SK-N-MC (cell line): ENCODE measurements at regions not wholly inside any gene's neighbourhood (a gene's known extent, or its start where the extent isn't known, plus 50 kb on each side); places are given as distances from the start of the nearest gene placed in this dataset.

Experiments
- DNase-seq: peaks from one replicate; pipeline ENCODE4 v3.0.0-alpha.2; 2011; ENCODE audit warnings: low read depth, low spot score
- H3K27ac ChIP-seq: fragments of 200-600 bp; sonication (generic); 2 replicates; pipeline ENCODE4 v1.5.1; 2016; ENCODE audit warnings: mixed run types
- H3K36me3 ChIP-seq: fragments of 200-600 bp; sonication (generic); 2 replicates; pipeline ENCODE4 v1.6.1; 2017; ENCODE audit warnings: antibody characterized with exemption, low read length, mixed read lengths; ENCODE audit not compliant: insufficient read depth
- H3K4me3 ChIP-seq: fragments of 200-600 bp; sonication (generic); 2 replicates; pipeline ENCODE4 v1.5.1; 2016
- H3K9ac ChIP-seq: fragments of 200-600 bp; sonication (generic); 2 replicates; pipeline ENCODE4 v1.8.0; 2017; ENCODE audit warnings: mixed run types, mixed read lengths; ENCODE audit not compliant: insufficient read length
- H3K9me3 ChIP-seq: fragments of 200-600 bp; sonication (generic); 2 replicates; pipeline ENCODE4 v1.6.1; 2017; ENCODE audit warnings: low read depth, mild to moderate bottlenecking, antibody characterized with exemption, low read length, moderate library complexity, mixed read lengths
- EZH2 ChIP-seq: fragments of 200-600 bp; sonication (generic); IDR thresholded peaks from one replicate; pipeline ENCODE4 v1.6.1; 2017; ENCODE audit warnings: antibody characterized with exemption
- FOXP2 ChIP-seq: optimal IDR thresholded peaks from 2 replicates; pipeline ENCODE3; 2011; ENCODE audit warnings: mild to moderate bottlenecking, moderate library complexity; ENCODE audit not compliant: insufficient read depth; ENCODE audit errors: extremely low read length, control extremely low read depth
- POLR2AphosphoS5 ChIP-seq: IDR thresholded peaks from 2 replicates; pipeline ENCODE4 v1.6.1; 2012; ENCODE audit warnings: mild to moderate bottlenecking, low read depth, low read length, borderline replicate concordance

DNA sequence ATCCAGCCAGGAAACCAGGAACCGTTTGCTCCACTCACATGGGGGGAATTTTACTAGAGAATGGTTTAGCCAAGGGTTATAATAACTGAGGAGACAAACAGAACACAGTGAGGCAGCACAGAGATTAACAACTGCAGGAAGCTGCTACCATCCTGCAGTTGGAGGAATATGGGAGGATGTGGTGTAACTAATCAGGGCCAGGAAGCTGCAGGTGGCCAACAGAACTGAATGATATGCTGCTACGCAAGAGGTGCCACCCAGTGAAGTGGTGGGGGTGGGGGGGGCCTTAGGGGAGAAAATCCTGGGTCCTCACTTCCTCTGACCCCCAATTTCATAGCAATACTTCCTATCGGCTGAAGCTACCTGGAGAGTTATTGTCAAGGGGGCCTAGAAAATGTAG is 306.4 kb upstream of the STT3B start:
- no peaks in the 10 kb centered on the region for H3K9me3 ChIP-seq
- H3K4me3 ChIP-seq = no peak overlapping the region
- no peak overlapping the region for H3K27ac ChIP-seq
- TF ChIP-seq POLR2AphosphoS5 (no peak), EZH2 (no peak), FOXP2 (no peak)
- H3K9ac ChIP-seq = no peak overlapping the region
- no peak for DNase-seq
- no peaks in the 10 kb centered on the region for H3K36me3 ChIP-seq

DNA sequence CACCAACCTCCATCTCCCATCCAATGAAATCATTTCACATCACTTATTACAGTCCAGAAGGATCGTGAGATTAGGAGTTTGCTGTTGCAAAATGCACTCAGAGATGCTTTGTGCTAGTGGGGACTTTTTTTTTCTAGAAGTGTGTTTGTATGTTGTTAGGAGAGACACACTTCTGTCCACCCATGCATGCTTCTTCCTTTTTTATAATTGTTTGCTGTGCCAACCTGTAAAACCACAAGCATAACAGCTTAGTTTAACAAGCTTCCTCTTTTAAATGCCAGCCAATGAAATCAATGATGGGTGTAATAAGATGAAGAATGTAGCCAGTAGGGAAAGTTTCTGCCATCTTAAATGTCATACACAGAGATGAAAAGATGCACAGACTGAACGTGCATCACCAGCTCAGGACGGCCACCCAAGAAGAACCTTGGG is 305.6 kb upstream of the STT3B start:
- no peak overlapping the region for H3K9ac ChIP-seq
- H3K9me3 ChIP-seq = no peaks in the 10 kb centered on the region
- no peak overlapping the region for H3K4me3 ChIP-seq
- DNase-seq = no peak
- no peaks in the 10 kb centered on the region for H3K36me3 ChIP-seq
- TF ChIP-seq FOXP2 (no peak), POLR2AphosphoS5 (no peak), EZH2 (no peak)
- no peak overlapping the region for H3K27ac ChIP-seq

DNA sequence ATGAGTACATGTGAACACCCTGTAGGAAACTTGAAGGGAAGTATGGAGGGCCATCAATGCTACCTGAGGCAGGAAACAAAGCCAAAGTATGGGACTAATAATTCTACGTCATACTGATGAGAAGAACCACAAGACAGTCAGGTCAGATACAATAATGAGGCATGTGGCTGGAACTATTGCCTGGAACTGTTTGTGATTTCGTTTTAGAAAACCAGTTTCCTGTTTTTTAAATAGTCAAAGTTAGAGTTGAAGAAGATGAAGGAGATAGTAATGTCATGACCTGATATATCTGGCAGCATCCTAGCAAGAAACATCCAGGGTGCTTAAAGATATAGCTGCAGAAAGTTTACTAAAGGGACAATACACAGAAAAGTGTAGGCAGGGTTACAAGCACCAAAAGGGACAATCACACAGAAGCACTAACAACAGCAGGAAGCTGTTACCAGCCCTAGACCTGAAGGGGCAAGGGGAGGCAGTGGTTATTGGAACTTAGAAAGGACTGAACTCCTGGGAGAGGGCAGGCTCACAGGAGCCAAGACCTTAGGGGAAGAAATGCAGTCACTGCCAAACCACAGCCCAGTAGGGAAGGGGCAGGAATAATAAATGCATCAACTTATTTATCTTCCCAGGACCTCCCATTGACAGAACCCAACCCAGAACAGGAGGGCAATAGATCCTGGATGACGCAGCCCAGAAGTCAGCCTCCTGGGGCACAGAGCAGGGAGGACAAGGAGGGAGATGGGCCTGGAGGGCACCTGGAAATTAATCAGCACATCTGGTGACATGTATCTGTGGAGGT is 302.1 kb upstream of the STT3B start:
- H3K9me3 ChIP-seq = no peaks in the 10 kb centered on the region
- DNase-seq = no peak
- no peak overlapping the region for H3K9ac ChIP-seq
- no peaks in the 10 kb centered on the region for H3K36me3 ChIP-seq
- TF ChIP-seq EZH2 = no peak
- TF ChIP-seq FOXP2 = no peak
- TF ChIP-seq POLR2AphosphoS5 = no peak
- no peak overlapping the region for H3K4me3 ChIP-seq
- H3K27ac ChIP-seq = no peak overlapping the region

DNA sequence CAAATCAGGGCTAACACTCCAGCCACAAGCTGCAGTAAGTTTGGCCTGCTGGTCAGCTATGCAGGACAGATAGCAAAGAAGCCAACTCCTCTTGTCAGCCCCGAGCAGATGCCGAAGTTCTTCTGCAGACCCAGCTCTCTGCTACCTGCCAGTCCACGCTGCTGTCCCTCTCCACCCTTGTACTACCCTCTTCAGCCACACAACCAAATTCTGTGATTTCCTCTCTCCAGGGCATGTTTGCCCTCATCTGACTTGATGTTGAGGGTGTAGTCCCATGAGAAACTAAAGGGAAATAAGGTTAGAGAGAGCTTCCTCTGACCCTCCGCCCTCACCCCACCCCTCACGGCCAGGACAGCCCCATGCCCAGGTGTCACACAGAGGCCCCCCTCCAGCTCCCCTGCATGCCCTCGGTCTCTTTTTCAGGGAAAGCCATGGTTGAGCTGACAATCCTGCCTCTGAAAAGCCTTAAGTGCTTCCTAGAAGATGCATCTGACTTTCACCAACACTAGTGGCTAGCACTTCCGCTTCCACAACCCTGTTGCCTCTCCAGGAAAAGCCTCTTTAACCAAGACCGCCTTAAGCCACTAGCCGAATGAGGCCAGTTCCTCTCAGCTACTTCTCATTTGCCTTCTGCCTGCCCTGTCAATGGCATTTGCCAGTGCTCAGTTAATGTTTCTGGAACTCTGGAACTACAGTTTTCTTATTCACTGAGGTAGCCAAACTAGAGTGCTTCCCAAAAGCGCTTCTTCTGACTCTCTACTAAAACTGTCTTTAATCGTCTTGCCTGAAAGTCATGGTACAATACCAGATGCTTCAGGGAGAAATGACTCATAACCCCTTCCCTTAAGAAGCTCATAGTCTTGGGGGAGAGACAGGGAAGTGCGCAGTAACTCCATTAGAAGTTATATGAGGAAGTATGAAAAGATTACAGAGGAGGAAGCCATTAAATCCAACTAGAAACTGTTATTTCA is 300.4 kb upstream of the STT3B start:
- Histone ChIP-seq H3K9me3 (no peaks in the 10 kb centered on the region), H3K27ac (no peak overlapping the region), H3K36me3 (no peaks in the 10 kb centered on the region), H3K4me3 (no peak overlapping the region), H3K9ac (no peak overlapping the region)
- TF ChIP-seq EZH2 = no peak
- TF ChIP-seq FOXP2 = no peak
- TF ChIP-seq POLR2AphosphoS5 = no peak
- no peak for DNase-seq

DNA sequence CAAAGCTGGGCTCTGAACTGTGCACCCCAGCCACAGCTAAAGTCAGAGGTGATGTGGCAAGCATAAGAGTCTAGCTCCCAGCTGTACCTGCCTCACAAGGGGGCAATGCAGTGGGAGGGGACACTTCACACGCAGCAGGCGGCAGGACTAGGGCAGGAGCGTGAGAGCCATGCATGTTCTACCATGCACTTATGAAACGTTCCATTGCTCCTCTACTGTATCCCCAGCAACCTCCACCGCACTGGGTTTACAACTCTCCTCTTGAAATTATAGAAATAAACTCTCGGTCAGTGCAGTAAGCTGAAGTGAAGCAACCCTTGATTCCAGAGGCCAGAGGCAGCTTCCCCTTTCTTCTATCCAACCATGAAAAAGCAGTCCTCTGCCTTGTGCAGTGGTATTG is 298.6 kb upstream of the STT3B start:
- Histone ChIP-seq H3K9me3 (no peaks in the 10 kb centered on the region), H3K27ac (no peak overlapping the region), H3K4me3 (no peak overlapping the region), H3K36me3 (no peaks in the 10 kb centered on the region), H3K9ac (no peak overlapping the region)
- no peak for DNase-seq
- TF ChIP-seq POLR2AphosphoS5 (no peak), EZH2 (no peak), FOXP2 (no peak)

DNA sequence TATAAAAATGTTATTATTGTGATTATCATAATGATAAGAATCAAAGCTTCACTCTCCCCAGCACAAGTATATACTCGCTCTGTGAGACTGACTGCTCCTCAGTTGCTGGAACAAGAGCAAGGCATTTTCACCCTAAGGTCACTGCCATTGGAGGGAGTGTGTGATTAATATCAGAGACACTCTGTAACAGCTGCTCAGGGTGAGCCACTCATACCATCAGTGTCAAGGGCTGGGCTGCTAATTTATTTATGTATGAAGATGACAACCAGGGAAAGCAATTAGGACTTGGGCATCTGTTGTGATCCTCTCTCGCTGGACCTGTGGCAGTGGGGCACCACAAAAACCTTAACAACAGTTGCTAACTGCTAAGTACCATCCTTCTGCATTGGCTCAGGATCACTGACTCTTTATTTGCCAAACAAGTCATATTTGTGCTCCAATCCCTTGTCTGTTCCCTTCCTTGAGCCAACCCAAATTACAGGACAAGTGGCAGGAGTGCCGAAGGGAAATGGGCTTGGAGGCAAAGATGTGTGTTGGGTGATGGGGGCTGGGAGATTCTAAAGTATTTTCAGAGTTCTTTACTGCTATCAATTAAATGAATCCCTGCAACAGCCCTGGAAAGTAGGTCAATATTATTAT is 297.5 kb upstream of the STT3B start:
- no peak for DNase-seq
- Histone ChIP-seq H3K9me3 (no peaks in the 10 kb centered on the region), H3K27ac (no peak overlapping the region)

DNA sequence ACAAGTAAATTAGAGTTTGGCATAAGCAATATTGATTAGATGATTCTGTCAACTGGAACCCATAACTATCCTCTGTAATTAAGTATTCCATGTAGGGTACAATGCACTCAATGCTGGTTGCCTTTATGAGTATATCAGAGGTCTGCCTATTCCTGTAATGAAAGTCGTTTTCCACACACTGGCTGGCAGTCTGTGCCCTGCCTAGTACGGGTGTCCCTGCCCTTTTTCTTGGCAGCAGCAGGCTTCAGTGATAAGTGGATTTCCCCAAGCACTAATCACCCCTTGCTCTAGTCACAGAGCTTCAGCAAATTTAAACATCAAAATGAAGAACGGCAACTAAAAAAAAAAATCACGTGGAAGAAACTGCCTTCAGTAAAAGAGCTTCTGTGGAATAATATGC is 294.8 kb upstream of the STT3B start:
- H3K36me3 ChIP-seq = no peaks in the 10 kb centered on the region
- no peaks in the 10 kb centered on the region for H3K9me3 ChIP-seq
- no peak overlapping the region for H3K27ac ChIP-seq
- no peak for DNase-seq
- H3K4me3 ChIP-seq = no peak overlapping the region
- TF ChIP-seq FOXP2 = no peak
- no peak for TF ChIP-seq EZH2
- TF ChIP-seq POLR2AphosphoS5 = no peak
- no peak overlapping the region for H3K9ac ChIP-seq

More for the DNA sequence above, 297.5 kb upstream of the STT3B start:
- H3K36me3 ChIP-seq = no peaks in the 10 kb centered on the region
- no peak overlapping the region for H3K4me3 ChIP-seq
- TF ChIP-seq FOXP2 (no peak), POLR2AphosphoS5 (no peak), EZH2 (no peak)
- no peak overlapping the region for H3K9ac ChIP-seq

DNA sequence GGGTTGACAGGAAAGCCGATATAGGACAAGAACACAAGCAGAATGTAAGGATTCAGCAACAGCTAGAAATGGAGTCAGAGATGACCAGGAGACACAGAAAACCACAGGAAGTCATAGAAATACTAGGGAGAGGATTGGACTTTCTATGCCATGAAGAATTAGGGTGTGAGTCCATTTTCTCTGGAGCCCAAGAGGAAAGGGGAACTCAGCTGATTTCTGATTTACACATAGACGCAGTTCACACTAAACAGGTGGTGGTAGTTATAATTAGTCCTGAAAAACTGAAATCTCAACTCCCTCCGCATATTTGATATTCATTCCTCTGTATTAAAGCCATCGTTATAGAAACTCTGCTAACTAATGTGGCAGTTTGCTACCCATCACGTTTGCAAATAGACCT is 292.7 kb upstream of the STT3B start:
- no peak for TF ChIP-seq FOXP2
- no peak for TF ChIP-seq POLR2AphosphoS5
- no peak for TF ChIP-seq EZH2
- Histone ChIP-seq H3K27ac (no peak overlapping the region), H3K36me3 (no peaks in the 10 kb centered on the region), H3K9me3 (no peaks in the 10 kb centered on the region), H3K4me3 (no peak overlapping the region), H3K9ac (no peak overlapping the region)
- DNase-seq = no peak
